ENCODE measurements at regions not wholly inside any gene's neighbourhood (a gene's known extent, or its start where the extent isn't known, plus 50 kb on each side); places are given as distances from the start of the nearest gene placed in this dataset.

DNA sequence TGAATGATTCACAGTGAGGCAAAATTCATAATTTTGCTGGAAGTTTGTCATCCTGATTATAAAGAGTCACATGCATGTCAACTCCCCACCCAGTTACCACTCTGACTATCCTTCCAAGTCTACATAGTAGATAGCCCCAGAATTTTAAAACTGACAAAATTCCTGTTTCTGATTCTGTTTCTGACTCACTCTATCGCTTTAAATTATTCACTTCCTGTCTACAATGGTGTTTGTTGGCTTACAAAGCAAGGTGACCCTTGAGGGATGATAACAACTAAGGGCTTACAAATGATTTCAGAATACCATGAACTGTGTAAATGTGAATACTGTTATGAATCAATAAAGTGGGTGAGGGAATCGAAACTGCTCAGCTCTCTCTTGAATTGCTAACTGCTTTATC lies 98.7 kb upstream of the KL start:
- TF ChIP-seq, protein P1, sequence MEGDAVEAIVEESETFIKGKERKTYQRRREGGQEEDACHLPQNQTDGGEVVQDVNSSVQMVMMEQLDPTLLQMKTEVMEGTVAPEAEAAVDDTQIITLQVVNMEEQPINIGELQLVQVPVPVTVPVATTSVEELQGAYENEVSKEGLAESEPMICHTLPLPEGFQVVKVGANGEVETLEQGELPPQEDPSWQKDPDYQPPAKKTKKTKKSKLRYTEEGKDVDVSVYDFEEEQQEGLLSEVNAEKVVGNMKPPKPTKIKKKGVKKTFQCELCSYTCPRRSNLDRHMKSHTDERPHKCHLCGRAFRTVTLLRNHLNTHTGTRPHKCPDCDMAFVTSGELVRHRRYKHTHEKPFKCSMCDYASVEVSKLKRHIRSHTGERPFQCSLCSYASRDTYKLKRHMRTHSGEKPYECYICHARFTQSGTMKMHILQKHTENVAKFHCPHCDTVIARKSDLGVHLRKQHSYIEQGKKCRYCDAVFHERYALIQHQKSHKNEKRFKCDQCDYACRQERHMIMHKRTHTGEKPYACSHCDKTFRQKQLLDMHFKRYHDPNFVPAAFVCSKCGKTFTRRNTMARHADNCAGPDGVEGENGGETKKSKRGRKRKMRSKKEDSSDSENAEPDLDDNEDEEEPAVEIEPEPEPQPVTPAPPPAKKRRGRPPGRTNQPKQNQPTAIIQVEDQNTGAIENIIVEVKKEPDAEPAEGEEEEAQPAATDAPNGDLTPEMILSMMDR (conservative IDR thresholded peaks at IDR 0.05 in 1 of 2, IDR thresholded peaks at IDR 0.05 in 1 of 2; ENCODE audit: low read depth in 1 of 2, low read length in 2 of 2), result no peak
- no peak for TF ChIP-seq EZH2 (IDR thresholded peaks at IDR 0.05; ENCODE audit: low read length, missing control alignments)
